GM21619 (cell line): ENCODE measurements at regions not wholly inside any gene's neighbourhood (a gene's known extent, or its start where the extent isn't known, plus 50 kb on each side); places are given as distances from the start of the nearest gene placed in this dataset.
"Not testable (repeated sequence)": the region's sequence is repeated elsewhere in the genome, so short reads cannot be mapped to it uniquely, and the experiment has no call there.

Experiments
- ATAC-seq: cut with Tn5 transposase; IDR thresholded peaks from one replicate; pipeline ENCODE4 v1.9.1; 2021; ENCODE audit not compliant: unreplicated experiment

DNA sequence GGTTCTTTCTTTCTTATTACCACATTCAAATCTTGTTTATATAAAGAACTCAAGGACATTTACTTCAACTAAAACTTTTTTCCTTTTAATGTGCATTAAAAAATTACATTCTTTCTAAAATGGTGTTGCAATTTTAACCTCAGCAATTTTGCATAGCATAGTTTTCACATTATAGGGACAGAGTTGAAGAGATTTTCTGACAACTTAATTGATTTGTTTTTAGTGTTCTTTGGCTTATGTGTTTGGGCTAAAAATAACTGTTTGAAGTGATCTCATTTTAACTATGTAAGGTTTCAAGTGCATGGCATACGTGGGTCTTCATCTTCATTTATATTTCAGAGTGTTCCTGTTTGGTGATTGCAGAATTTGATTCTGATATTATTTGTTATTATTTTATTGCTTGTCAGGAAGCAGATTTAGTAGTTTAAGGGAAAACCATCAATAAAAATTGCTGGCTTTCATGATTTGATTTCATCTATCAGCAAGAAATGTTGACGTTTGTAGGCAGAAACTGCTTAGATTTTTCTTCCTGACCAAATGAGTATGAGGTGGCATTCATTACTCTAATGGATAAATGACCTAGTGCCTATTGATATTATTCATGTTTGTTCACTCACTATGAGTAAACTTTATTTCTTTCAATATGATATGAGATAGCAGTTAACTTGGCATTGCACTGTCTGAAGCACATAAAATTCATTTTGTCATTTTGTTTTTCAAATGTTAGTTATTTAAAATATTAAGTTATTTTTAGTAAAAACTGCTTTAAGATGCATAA, 398.4 kb downstream of the NUP35 start:
- no peak for ATAC-seq

- ATAC-seq, result peak; percentile 91
Measured at GRCh38 chr2:183530333-183530901, 406.2 kb downstream of the NUP35 start.

DNA sequence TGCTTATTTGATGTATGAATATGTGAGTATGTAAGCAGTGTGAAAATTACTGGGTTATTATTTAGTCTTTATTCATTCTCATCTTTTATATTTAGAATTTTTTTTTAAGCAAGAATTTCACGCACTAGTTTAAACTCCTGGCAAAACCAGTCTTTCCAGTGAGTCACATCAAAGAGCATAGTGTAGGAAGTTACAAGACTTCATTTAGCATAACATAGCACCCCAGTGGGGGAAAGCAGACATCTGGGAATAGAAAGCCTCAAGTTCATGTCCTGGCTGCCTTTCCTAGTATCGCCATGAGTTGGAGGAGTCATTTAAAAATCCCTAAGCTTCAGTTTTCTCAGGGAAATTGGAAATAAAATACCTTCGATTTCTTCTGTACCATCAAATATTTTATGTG, 408.3 kb downstream of the NUP35 start:
- ATAC-seq, result no peak

DNA sequence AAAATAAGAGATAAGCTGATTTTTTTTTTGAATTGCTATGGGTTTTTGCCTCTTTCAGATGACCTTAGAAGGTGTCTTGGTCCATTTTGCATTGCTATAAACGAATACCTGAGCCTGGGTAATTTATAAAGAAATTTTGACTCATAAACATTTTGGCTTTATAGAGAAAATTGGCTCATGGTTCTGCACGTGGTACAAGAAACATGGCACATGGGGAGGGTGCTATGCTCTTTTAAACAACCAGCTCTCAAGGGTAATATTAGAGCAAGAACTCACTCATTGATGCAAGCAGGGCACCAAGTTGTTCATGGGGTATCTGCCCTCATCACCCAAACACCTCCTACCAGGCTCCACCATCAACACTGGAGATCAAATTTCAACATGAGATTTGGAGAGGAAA, 408.8 kb downstream of the NUP35 start:
- ATAC-seq, result no peak

DNA sequence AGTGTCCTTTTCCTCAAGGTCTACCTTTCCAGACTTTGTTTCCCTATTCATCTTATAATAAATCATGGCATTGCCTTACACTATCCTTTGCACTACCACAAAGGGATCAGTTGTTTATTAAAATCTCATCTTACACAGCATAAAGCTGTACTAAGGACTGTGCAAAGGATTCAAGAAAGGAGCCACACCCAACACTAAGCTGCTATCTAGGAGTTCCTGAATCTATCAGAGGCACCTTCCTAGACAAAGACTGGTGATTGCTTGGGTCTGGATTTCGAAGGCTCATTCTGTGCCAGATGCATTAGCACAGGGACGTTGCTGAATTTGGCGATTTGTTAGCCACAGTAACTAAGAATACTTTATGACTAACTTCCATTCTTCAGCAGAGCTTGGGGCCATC, 412.0 kb downstream of the NUP35 start:
- ATAC-seq, result no peak

- ATAC-seq, result no peak
Measured at GRCh38 chr2:183536714-183537113, 412.5 kb downstream of the NUP35 start.

DNA sequence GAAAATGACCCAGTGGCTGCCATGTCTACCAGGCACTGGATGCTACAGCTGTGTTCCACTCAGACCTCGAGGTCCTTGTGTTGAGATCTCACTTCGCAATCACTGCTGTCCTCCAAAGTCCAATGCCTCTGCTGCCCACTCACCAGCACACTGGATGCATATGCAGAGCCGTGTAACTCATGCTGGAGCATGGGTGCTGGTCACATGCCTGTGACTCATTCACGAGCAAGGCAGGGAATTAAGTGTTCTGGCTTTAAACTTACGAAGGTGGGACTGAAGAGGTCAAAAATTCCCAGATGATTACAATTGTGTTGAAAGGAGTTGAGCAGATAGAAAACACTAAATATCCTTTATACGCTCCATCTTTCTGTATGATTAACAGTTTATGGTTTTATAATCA, 417.5 kb downstream of the NUP35 start:
- ATAC-seq, result no peak

DNA sequence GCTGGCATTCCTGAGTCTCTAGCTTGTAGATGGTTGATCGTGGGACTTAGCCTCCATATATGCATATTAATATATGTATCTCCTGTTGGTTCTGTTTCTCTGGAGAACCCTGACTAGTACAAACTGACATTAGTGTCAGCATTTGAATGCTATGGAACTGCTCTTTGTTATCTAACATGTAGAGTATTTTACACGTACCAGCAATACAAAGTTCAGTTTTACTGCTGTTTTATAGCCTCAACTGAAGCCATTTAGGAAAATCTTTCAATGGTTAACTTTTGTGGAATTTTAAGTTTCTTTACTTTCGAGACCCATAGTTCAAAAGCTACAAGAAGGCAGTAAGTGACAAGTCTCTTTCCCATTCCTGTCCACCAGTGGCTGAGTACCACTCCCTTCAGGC, 418.4 kb downstream of the NUP35 start:
- no peak for ATAC-seq

GRCh38 chr2:183543222-183543621, 419.0 kb downstream of the NUP35 start:
- no peak for ATAC-seq

- peak; percentile 92 for ATAC-seq
Measured at GRCh38 chr2:183543731-183544130, 419.5 kb downstream of the NUP35 start.

GRCh38 chr2:183546560-183547350, 422.5 kb downstream of the NUP35 start:
- not testable (repeated sequence) for ATAC-seq

GRCh38 chr2:183552716-183553115, 428.5 kb downstream of the NUP35 start:
- ATAC-seq, result no peak

GRCh38 chr2:183564726-183565125, 440.5 kb downstream of the NUP35 start:
- ATAC-seq, result no peak

DNA sequence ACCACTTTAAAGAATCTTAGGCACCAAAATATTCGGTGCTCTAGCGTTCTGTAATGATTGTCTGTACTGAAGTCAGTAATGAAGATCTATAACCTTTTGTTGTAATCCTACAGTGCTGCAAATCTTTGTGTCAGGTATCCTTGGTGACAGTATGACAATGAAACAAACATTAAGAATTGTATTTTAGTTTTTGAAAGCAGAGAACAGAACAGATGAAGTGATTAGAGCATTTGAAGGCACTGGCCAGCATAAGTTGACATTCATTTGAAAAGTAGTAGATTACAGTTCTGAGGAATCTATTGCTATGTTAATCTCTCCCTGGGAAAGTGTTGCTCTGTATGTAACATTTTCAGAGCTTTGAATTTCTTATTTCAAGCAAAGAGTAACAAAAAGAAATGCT, 451.2 kb downstream of the NUP35 start:
- ATAC-seq, result no peak

DNA sequence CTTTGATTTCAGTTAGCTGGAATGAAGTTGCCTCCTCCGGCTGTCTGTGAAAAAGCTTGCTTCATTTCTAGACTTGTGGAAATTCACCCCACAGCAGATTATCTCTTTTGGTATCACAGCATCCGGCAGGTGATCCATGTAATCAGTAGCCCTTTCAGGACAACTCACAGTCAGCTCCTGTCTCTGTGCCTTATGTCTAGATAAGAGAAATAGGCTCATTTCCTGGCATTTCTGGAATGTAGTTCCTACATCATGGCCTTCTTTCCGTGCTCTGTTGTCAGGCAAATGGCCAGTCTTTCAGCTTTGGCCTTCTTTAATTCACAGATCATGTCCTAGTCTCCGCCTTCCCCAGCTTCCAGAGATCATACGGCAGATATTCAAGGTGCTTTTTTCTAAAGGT, 455.4 kb downstream of the NUP35 start:
- no peak for ATAC-seq

DNA sequence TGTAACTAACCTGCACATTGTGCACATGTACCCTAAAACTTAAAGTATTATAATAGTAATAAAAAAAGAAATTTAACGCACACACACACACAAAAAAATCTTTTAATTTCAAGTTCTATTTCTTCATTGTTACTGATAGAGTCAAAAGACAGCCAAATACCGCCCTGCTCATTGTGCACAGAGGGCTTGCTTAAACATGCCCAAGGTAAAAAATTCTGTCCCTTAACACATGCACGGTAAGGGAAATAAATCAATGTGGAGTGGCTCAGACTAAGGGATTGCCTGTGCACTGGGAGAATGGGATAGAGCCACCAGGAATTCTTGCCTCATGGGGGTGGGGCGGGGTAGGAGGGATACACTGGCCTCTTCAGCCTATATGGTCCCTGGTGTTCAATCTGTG, 468.0 kb downstream of the NUP35 start:
- no peak for ATAC-seq

DNA sequence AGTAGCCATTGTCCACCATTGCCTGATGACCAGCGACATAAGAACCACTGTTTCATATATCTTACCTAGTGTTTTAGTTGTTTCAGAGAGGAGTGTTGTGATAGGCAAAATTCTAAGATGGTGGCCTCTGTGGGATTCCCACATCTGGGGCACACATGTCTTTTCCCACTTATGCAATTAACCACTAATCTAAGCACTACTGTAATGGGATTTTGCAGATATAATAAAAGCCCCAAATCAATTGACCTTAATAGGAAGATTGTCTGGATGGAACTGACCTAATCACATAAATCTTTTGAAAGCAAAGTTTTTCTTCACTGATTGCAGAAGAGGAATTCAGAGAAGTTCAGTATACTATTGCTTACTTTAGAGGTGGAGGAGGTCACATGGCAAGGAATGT, 469.9 kb downstream of the NUP35 start:
- no peak for ATAC-seq

DNA sequence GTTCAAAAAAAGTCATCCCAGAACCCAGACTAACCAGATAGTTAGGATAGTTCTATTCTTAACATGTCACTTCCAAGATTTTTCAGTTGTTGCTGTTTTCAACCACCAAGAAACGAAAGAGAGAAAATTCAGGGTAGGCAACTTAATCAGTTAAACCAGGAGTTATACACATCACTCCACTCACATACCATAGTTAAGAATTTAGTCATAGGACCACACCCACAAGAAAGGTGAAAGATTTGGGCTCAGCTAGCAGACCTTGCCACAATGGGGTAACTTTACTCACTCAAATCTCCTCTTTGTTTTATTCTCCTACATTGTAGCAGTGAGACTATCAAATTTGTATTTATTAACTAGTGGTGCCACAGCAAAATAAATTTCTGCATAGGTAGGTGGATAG, 473.6 kb downstream of the NUP35 start:
- ATAC-seq, result no peak

DNA sequence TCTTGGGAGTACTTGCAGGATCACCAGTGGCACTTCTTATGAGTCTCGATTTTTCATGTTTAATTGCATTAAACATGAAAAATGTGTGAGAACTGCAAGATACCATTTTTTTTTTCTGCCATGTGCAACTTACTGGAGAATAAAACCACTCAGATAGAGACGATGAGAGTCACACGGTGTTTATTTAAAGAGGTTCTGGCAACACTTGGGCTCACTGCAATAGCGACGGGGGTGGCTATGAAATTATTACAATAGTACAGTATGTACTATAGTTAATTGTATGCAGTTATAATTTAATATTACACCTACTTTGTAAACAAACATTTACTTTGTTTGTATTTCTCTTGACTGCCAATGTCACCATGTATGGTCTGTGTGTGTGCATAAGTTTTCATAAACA, 479.8 kb downstream of the NUP35 start:
- ATAC-seq, result no peak

- ATAC-seq, result no peak
Measured at GRCh38 chr2:183605440-183605839, 481.2 kb downstream of the NUP35 start.

DNA sequence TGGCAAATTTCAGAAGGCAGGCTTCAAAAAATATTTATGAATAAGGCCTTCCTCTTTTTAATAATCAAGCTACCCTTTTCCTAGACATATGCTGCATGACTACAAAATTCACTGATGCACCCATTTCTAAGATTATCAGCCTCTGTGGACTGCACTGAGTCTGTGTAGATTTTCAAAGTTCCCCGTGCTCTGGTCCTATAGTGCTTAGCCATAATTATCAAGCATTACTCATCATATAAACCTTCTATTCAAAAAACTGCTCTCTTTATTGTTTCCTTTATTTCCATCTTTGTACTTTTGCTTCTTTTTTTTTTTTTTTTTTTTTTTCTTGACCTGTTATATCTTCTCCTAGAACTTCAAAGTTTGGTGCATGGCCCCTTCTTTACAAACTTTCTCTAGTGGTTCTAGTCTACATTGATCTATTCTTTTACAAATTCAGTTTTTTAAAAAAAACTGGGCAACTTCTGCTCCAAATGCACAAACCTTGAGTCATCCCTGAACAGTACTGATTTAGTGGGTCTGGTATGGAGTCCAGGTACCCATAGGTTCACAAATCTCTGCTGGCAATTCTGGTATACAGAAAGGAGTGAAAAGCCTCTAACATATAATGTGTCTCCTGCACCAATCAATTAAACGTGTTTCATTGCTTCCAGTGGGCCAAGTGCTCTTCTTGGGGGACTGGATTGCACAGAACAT, 481.9 kb downstream of the NUP35 start:
- ATAC-seq, result no peak

DNA sequence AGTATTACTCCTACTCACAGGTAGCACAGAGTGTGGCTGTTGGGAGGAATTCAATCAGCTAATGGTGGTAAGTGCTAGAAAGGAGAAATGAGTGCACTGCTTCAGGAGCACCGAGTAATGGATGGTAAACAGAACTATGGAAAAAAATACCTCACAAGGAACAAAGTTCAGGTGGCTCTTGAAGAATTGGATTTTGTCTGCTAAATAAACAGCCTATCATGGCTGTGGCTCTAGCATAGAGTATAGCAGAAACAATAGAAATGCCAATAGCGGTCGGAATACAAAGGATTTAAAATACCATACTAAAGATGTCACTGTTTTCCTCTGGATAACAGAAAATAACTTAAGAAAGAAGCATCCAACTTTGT, 482.5 kb downstream of the NUP35 start:
- no peak for ATAC-seq
